DOHH2 (cell line): ENCODE measurements at regions not wholly inside any gene's neighbourhood (a gene's known extent, or its start where the extent isn't known, plus 50 kb on each side); places are given as distances from the start of the nearest gene placed in this dataset.

Experiments
- CTCF ChIP-seq: fragments of 200-600 bp; sonication (generic); IDR thresholded peaks from one replicate; pipeline ENCODE4 v1.5.1; 2014; ENCODE audit warnings: antibody characterized with exemption, mild to moderate bottlenecking, low read depth, low read length; ENCODE audit not compliant: poor library complexity, severe bottlenecking
- EZH2phosphoT487 ChIP-seq: fragments of 200-600 bp; sonication (generic); IDR thresholded peaks from 2 replicates; pipeline ENCODE4 v1.6.1; 2017; ENCODE audit warnings: borderline replicate concordance, mild to moderate bottlenecking, antibody characterized with exemption, low read length, moderate library complexity, mixed read lengths

GRCh38 chr2:144694456-144694855 is 174.5 kb upstream of the ZEB2 start:
- TF ChIP-seq CTCF (no peak), EZH2phosphoT487 (no peak)
